Fibroblast of pulmonary artery (primary cell): ENCODE measurements at regions not wholly inside any gene's neighbourhood (a gene's known extent, or its start where the extent isn't known, plus 50 kb on each side); places are given as distances from the start of the nearest gene placed in this dataset.

Experiments used
- DNase-seq: peaks from one replicate; pipeline ENCODE4 v3.0.0-alpha.2; 2010; ENCODE audit warnings: low read depth
- H3K4me3 ChIP-seq: replicated peaks from 2 replicates; pipeline ENCODE4 v1.5.1; 2011; ENCODE audit warnings: low read depth, mild to moderate bottlenecking, control low read depth, low read length, moderate library complexity
- CTCF ChIP-seq: IDR thresholded peaks from 2 replicates; pipeline ENCODE4 v1.5.1; 2011; ENCODE audit warnings: mild to moderate bottlenecking, control low read depth, low read length, inconsistent platforms; ENCODE audit errors: missing control alignments

- no peak overlapping the region for H3K4me3 ChIP-seq
- DNase-seq: no peak
- TF ChIP-seq CTCF: no peak
Observed at GRCh38 chrX:49773993-49774392, 55.1 kb upstream of the PAGE4 start.

- DNase-seq: peak; percentile 0
- H3K4me3 ChIP-seq: no peak overlapping the region
- no peak for TF ChIP-seq CTCF
Observed at GRCh38 chrX:49767236-49767635, 61.9 kb upstream of the PAGE4 start.

- no peak for DNase-seq
- no peak for TF ChIP-seq CTCF
- H3K4me3 ChIP-seq: no peak overlapping the region
Observed at GRCh38 chrX:49762175-49762720, 66.5 kb upstream of the PAGE1 start.

GRCh38 chrX:49761481-49761880, 65.7 kb upstream of the PAGE1 start:
- TF ChIP-seq CTCF: peak; percentile 55
- no peak overlapping the region for H3K4me3 ChIP-seq
- peak; percentile 21 for DNase-seq

GRCh38 chrX:49760290-49760890, 64.6 kb upstream of the PAGE1 start:
- DNase-seq: peak; percentile 1
- H3K4me3 ChIP-seq: no peak overlapping the region
- no peak for TF ChIP-seq CTCF

GRCh38 chrX:49756692-49757091, 60.9 kb upstream of the PAGE1 start:
- no peak for DNase-seq
- no peak for TF ChIP-seq CTCF
- H3K4me3 ChIP-seq: no peak overlapping the region
